ENCODE measurements at regions not wholly inside any gene's neighbourhood (a gene's known extent, or its start where the extent isn't known, plus 50 kb on each side); places are given as distances from the start of the nearest gene placed in this dataset.

GRCh38 chr20:50418890-50419642 lies 91.1 kb upstream of the PTPN1 start:
- Histone ChIP-seq H3K4me2 (ENCODE audit: insufficient read depth, low read length) (no peak overlapping the region), H3K79me2 (ENCODE audit: control insufficient read depth, insufficient read depth, low read length) (no peaks in the 10 kb centered on the region), H2AFZ (ENCODE audit: low read depth, low read length) (no peak overlapping the region), H3K36me3 (ENCODE audit: control insufficient read depth, insufficient read depth, low read length) (no peaks in the 10 kb centered on the region), H3K27me3 (ENCODE audit: control insufficient read depth in 2 of 2, insufficient read depth in 2 of 2, low read length in 2 of 2) (peaks cover 2 to 13% of the 10 kb centered on the region in 2 experiments; a peak in 3 of 5 replicates), H3K9me1 (ENCODE audit: control insufficient read depth, insufficient read depth, low read length) (peaks cover 2% of the 10 kb centered on the region), H3K9ac (ENCODE audit: insufficient read depth in 1 of 2, low read depth in 2 of 2, low read length in 2 of 2) (no peak overlapping the region), H3K4me1 (replicated peaks in 1 of 2; ENCODE audit: control insufficient read depth in 2 of 2, insufficient read depth in 2 of 2, low read length in 2 of 2) (peaks cover 14 to 22% of the 10 kb centered on the region in 2 experiments), H4K20me1 (replicated peaks; ENCODE audit: control insufficient read depth, insufficient read depth, low read length) (no peaks in the 10 kb centered on the region), H3K9me3 (replicated peaks; ENCODE audit: control insufficient read depth, insufficient read depth, low read depth, low read length) (peaks cover 8% of the 10 kb centered on the region), H3K4me3 (no peak overlapping the region), H3K27ac (ENCODE audit: extremely low read depth, low read depth, low read length) (no peak overlapping the region)
- DNase-seq (ENCODE audit: extremely low read depth in 1 of 4, low spot score in 3 of 4) (no peak), FAIRE-seq (no peak), ATAC-seq (no peak)
- BruUV-seq (replicated peaks), result no TSS peak
- 7% methylated on average over 4 of the region's 4 CpGs for WGBS (ENCODE audit: insufficient coverage, low coverage, missing lambda C conversion rate)
- CTCF ChIA-PET (ENCODE audit: low intra/inter-chr PET ratio), result no interaction called here
- TF ChIP-seq FOXO4 (CRISPR knock-in tag; IDR thresholded peaks at IDR 0.05) (no peak), RBM39 (optimal IDR thresholded peaks at IDR 0.05; ENCODE audit: low read depth, low read length) (no peak), THAP7 (CRISPR knock-in tag; IDR thresholded peaks at IDR 0.05) (no peak), HDGF (IDR thresholded peaks at IDR 0.05) (no peak), NFYB (IDR thresholded peaks at IDR 0.05; ENCODE audit: extremely low read depth, insufficient read length) (no peak), ZNF696 (CRISPR knock-in tag; conservative IDR thresholded peaks at IDR 0.05) (no peak), GABPB1 (CRISPR knock-in tag; IDR thresholded peaks at IDR 0.05) (no peak), EHMT2 (IDR thresholded peaks at IDR 0.05) (no peak), BCLAF1 (IDR thresholded peaks at IDR 0.05; ENCODE audit: borderline replicate concordance in 1 of 2, control insufficient read depth in 1 of 2, low read depth in 2 of 2, low read length in 1 of 2) (no peak)
- in situ Hi-C loops (cut with MboI) (no loop called here), intact Hi-C loops (cut with micrococcal nuclease) (no loop called here)
- POLR2A ChIA-PET, result no interaction called here

Data from K562 (cell line).